Epithelial cell of esophagus (primary cell): ENCODE measurements at regions not wholly inside any gene's neighbourhood (a gene's known extent, or its start where the extent isn't known, plus 50 kb on each side); places are given as distances from the start of the nearest gene placed in this dataset.
"Not testable (repeated sequence)": the region's sequence is repeated elsewhere in the genome, so short reads cannot be mapped to it uniquely, and the experiment has no call there.

ENCODE experiments used
- DNase-seq: peaks from one replicate; pipeline ENCODE4 v3.0.0; 2010; ENCODE audit warnings: low read depth
- H3K4me3 ChIP-seq: 2 replicates; pipeline ENCODE4 v1.5.1; 2011; ENCODE audit warnings: mild to moderate bottlenecking, low read length, control low read depth
- CTCF ChIP-seq: IDR thresholded peaks from 2 replicates; pipeline ENCODE4 v1.5.1; 2011; ENCODE audit warnings: low read depth, mild to moderate bottlenecking, low read length, control low read depth, inconsistent platforms; ENCODE audit not compliant: insufficient read depth; ENCODE audit errors: missing control alignments

- no peak for TF ChIP-seq CTCF
- peak; percentile 70 for DNase-seq
- H3K4me3 ChIP-seq: no peak overlapping the region
Observed at GRCh38 chrX:138897621-138898492, 186.3 kb upstream of the FGF13 start.

GRCh38 chrX:138890491-138890890 is 179.0 kb upstream of the FGF13 start:
- no peak for TF ChIP-seq CTCF
- H3K4me3 ChIP-seq: no peak overlapping the region
- DNase-seq: peak; percentile 6

- TF ChIP-seq CTCF: no peak
- H3K4me3 ChIP-seq: no peak overlapping the region
- no peak for DNase-seq
Observed at GRCh38 chrX:138889149-138889548, 177.6 kb upstream of the FGF13 start.

GRCh38 chrX:138886769-138887168 is 175.3 kb upstream of the FGF13 start:
- no peak overlapping the region for H3K4me3 ChIP-seq
- no peak for TF ChIP-seq CTCF
- peak; percentile 80 for DNase-seq

- peak; percentile 56 for DNase-seq
- no peak for TF ChIP-seq CTCF
- H3K4me3 ChIP-seq: no peak overlapping the region
Observed at GRCh38 chrX:138885886-138886285, 174.4 kb upstream of the FGF13 start.

GRCh38 chrX:138880293-138880692 is 168.8 kb upstream of the FGF13 start:
- DNase-seq, H3K4me3 ChIP-seq: not testable (repeated sequence)

- no peak overlapping the region for H3K4me3 ChIP-seq
- DNase-seq: peak; percentile 83
- TF ChIP-seq CTCF: no peak
Observed at GRCh38 chrX:138877746-138878145, 166.2 kb upstream of the FGF13 start.
